Stimulated activated CD4-positive, alpha-beta T cell treated with anti-CD3 and anti-CD28 coated beads, Interleukin-1b, Interleukin-23, amount 100 ng/mL, for 4 hours (primary cell): ENCODE measurements at regions not wholly inside any gene's neighbourhood (a gene's known extent, or its start where the extent isn't known, plus 50 kb on each side); places are given as distances from the start of the nearest gene placed in this dataset.

Experiments used
- DNase-seq, 2 donors: peaks; one replicate each; pipeline ENCODE4 v3.0.0-alpha.2; 2020; ENCODE audit warnings: low read depth in 2 of 2

DNA sequence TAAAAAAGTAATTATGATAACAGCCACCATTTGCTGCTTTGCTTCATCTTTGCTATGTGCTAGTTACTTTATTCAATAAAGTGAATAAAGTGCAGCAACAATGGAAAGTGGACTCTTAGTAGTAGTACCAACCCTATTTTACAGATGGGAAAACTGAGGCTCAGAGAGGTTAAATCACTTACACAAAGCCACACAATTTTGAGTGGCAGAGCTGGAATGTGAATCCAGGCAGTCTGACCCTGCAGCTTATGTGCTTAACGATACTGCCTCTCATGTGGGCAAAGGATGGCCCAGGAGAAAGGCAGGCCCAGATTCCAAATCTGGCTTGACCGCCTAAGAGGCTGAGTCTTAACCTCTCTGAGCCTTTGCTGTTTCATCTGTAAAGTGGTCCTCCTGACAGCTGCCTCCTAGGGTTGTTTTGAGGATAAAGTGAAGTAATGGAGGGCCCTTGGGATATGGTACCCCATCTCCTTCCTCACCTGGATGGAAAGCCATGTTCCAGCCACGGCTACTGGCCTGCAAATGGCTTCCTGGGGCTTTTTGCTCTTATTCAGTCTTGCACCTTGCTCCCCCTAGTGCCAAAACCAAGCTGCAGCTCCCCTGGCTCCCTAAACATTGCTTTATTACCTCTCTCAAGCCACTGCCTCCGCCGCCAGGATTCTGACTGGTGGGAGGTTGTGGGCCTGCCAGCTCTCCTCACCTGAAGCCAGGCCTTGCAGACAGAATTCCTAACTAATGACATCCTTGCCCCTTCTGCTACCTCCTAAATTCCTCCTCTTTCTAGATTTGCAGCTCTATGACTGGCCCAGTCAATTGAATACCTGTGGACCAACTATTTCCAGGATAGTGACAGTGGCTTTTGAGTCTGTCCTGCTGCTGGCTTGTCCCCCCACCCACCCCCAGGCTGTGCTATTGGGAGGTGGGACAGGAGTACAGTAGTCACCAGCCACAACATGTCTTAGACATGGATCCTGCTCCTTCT is 283.3 kb upstream of the PWP1 start:
- peak; percentile 48 to 50 for DNase-seq

- DNase-seq = no peak
Measured at GRCh38 chr12:107404981-107405380, 280.6 kb upstream of the PWP1 start.

DNA sequence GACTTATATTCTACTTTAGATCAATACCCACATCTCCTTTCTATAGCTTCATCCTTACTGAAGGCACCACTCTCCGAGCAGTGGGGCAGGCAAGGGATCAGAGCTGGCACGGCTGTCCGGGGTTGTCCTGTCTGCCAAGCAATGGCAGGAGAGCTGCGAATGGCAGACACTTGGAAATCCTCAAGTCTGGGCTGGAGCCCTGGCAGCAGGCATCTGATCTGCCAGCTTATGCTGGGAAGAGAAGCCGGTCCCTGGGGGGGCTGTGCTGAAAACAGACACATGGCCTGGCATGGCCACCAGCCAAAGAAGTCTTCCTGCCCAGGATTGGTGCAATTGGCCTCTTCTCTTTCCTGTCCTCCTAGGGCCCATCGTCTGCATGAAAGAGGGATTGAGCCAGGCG is 280.2 kb upstream of the PWP1 start:
- no peak for DNase-seq

DNA sequence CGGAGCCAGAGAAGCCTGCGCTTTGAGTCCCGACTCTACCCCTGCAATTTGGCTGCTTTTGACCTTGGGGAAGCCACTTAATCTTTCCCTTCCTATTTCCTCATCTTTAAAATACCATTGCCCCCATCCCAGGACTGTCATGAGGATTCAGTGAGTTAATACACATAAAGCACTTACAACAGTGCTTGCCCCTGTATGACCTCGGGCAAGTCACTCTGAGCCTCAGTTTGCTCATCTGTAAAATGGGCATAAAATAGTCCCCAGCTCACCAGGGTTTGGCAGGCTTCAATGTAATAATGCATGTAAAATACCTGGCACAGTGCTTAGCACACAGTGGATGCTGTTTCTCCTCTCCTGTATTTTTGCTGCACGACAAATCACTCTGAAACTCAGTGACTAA is 278.7 kb upstream of the PWP1 start:
- DNase-seq = no peak

GRCh38 chr12:107411792-107412535 is 273.6 kb upstream of the PWP1 start:
- DNase-seq = no peak

GRCh38 chr12:107415071-107415470 is 270.5 kb upstream of the PWP1 start:
- DNase-seq = no peak

- no peak for DNase-seq
Measured at GRCh38 chr12:107415834-107416233, 269.8 kb upstream of the PWP1 start.

- no peak for DNase-seq
Measured at GRCh38 chr12:107417004-107417403, 268.6 kb upstream of the PWP1 start.

- DNase-seq = no peak
Measured at GRCh38 chr12:107418981-107419380, 266.6 kb upstream of the PWP1 start.

- no peak for DNase-seq
Measured at GRCh38 chr12:107423531-107423930, 262.1 kb upstream of the PWP1 start.

DNA sequence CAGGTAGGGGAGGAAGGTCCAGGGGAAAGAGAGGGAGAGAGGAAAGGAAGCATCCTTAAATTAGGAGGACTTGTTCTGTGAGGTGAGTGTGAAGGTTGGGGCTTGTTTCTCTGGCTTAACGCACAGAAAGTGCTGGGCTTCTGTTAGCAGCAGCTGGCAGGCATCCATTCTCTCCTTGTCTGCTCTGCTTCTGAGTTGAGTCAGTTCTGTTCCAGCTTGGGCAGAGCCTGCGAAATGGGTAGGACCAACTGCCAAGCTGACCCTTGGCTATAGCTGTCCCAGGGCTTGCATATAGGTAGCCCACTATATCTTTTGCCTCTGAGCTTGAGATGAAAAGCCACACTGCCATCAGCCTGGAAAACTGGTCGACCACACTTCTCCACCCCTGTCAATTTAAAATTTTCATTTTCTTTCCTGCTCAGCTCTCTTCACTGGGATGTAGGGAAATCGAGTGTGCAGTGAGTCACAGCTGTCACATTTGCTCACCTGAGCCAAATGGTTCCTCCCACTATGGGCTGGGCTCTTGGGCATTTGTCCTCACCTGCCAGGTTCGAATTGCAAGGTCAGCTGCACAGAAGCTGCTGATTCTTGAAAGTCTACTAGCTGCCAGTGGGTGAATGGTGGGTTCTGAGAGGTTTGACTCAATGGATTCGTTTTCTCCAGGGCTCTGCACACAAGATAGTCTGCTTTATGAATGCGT is 256.4 kb upstream of the PWP1 start:
- no peak for DNase-seq

GRCh38 chr12:107431942-107432341 is 253.7 kb upstream of the PWP1 start:
- no peak for DNase-seq

- no peak for DNase-seq
Measured at GRCh38 chr12:107435072-107435471, 250.5 kb upstream of the PWP1 start.

DNA sequence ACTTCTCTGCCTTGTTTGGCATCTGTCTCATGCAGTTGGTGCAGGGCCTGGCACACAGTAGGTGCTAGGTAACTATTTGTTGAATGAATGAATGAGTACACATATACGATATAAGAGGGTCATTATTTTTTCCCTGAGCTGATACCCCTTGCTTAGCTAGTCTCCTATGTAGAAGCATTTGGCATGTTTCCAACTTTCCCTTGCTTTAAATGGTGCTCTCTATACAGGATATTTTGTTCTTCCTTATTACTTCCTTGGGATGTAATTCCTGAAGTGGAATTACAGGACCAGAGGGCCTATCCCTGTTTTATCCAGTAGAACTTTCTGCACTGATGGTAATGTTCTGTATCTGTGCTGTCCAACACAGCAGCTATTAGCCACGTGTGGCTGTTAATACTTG is 250.1 kb upstream of the PWP1 start:
- DNase-seq = no peak

DNA sequence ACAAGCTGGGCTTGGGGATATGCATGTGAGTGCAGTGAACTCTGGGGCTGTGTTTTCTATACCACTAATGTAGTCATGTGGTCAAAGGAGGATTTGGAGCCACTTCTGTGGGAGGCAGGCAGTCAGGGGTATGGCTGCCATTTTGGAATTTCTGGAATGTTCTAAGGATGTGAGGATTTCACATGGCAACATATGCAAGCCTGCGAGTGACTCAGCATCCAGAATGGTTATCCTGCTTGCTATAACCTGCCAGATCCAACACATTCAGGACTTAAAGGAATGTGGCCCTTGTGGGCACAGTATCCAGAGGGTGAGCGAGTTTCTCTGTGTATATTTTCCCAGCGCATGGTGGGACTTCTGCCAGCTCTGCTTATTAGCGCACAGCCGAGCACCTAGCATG is 249.2 kb upstream of the PWP1 start:
- no peak for DNase-seq

DNA sequence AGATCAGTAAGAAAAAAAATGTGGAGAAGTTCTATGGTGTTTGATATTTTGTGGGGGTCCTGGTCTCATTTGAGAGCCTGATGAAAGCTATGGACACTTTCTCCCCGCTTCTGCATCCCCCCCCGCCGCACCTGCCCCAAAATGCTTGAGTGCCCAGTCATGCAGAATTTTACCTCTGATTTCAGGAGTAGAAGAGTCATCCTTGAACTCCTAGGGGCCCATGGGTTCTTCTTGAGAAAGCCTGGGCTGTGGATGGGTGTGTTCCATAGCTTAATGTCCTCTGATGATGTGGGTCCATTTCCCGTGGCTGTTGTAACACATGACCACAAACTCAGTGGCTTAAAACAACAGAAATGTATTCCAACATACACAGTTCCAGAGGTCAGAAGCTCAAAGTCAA is 248.8 kb upstream of the PWP1 start:
- DNase-seq = no peak

DNA sequence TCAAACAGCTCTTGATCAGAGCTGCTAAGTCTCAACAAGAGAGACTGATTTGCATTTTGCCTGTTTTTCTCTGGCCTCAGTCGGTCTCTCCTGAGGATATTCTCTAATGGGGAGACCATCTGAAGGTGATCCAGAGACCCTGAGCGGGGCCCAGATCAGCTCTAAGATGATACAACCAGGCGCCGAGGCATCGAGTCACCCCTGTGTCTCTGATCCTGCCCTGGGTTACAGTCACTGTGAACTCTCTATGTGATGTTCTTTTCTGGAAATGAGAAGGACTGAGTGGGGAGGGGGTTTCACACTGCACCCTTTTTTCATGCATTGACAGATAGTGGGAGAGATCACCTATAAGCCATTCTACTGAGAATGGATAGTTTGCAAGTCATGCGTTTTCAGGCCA is 247.6 kb upstream of the PWP1 start:
- DNase-seq = no peak

DNA sequence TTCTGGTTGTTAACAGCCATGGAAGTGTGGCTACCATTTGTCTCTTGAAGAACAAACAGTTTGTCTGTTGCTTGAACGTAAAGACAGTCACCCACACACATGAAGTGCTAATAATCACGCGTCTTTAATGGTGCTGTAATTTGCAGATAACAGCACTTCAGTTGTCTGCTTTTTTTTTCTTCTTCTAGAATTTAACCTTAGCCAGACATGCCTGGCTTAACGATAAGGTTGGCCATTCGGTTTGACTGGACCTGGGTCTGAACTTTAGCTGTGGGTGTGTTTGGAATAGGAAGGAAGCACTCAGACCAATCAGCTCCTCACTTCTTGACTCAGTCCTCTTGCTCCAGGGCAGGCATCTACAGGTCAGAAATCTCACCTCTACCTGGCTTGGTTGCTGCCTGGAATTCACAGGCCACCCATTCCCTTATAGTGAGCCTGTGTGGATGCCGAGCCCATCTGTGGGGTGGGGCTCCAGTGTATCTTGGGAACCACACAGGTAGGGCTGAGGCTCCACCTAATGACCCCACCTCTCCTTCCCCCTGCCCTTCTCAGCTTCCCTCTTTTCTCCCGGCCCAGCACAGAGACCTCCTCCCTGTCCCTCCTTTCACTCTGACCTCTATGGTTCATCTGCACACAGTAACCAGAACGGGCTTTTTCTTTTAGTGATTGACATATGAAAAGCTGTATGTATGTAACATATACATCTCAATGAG is 246.4 kb upstream of the PWP1 start:
- no peak for DNase-seq

GRCh38 chr12:107440606-107441005 is 245.0 kb upstream of the PWP1 start:
- DNase-seq = no peak

DNA sequence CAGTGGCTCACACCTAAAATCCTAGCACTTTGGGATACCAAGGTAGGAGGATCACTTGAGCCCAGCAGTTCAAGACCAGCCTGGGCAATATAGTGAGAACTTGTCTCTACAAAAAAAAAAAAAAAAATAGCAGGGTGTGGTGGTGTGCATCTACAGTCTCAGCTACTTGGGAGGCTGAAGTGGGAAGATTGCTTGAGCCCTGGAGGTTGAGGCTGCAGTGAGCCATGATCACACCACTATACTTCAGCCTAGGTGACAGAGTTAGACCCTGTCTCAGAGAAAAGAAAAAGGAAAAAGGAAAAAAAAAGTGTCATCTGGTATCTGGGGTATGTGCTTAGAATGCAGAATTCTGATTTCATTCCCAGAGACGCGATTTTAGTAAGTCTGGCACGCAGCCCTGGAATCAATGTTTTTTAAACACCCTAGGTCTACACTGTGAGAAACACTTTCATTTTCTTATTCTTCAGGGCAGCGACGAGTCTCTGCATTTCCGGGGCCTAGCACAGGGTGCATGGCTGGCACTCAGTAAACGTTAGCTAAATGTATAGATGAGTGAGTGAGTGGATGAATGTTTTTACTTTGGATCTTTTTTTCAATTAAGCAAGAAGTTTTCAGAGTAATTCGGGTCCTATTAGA is 243.8 kb upstream of the PWP1 start:
- DNase-seq = no peak

- DNase-seq = no peak
Measured at GRCh38 chr12:107442326-107442987, 243.1 kb upstream of the PWP1 start.
